SH-SY5Y (cell line): ENCODE measurements at regions not wholly inside any gene's neighbourhood (a gene's known extent, or its start where the extent isn't known, plus 50 kb on each side); places are given as distances from the start of the nearest gene placed in this dataset.

Source experiments
- GATA2 ChIP-seq: IDR thresholded peaks from 2 replicates; pipeline ENCODE4 v1.6.1; 2011; ENCODE audit warnings: mild to moderate bottlenecking, low read depth, low read length
- GATA3 ChIP-seq: IDR thresholded peaks from 2 replicates; pipeline ENCODE4 v1.6.1; 2011; ENCODE audit warnings: low read depth, mild to moderate bottlenecking, low read length, moderate library complexity

DNA sequence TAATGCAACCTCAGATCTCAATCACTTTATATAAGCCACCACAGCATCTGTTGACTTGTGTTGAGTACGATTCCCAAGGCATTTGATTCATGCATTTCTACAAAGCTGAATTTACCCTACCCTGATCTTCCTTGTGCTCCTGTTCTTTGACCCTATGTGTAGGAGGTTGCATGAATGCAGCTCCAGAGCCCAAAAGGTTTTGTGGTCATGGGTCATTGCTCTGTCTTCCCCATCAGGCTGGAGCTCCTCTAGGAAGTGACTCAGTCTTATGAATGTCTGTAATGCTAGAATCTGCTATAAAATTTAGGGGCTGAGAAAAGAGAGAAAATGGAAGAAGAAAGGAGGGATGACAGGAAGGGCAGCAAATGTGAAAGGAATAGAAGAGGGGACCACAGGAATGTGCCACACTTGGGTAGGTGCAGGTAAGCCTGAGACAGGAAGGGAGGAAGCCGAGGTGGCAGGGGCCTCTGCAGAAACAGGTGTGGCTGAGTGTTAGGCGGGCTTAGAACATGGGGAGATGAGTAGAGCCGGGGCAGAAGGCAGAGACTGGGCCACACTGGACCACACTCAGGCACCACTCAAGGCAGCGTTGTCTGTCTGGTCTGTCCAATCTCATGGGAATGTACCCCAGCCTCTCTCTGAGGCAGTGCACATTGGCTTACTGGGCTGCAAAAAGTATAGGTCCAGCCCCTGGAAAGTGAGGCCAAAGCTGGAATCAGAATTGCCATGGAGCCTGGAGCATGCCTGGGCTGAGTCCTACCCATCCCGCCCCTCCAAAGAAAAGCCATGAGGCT is 334.1 kb downstream of the BCL11B start:
- TF ChIP-seq GATA3 (no peak), GATA2 (no peak)
